ENCODE measurements at regions not wholly inside any gene's neighbourhood (a gene's known extent, or its start where the extent isn't known, plus 50 kb on each side); places are given as distances from the start of the nearest gene placed in this dataset.

DNA sequence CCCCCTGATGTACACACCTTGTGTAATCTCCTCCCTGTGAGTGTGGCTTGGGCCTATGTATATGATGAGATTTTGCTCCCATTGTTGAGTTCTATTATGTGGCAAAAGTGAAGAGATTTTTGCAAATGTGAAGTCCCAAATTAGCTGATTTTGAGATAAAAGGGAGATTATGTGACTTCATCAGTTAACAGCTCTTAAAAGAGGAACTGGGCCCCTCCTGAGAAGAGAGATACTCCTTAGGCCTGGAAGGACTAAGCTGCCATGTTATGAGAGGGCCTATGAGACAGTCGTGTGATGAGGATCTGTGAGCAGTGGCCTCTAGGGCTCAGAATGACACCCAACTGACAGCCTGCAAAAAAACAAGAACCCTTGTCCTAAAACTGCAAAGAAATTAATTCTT lies 93.4 kb downstream of the OR5AK2 start:
- TF ChIP-seq SIN3A (IDR thresholded peaks at IDR 0.05; ENCODE audit: low read depth), result no peak
- no peak for TF ChIP-seq EGR1 (IDR thresholded peaks at IDR 0.05; ENCODE audit: low read depth)
- Histone ChIP-seq H3K27me3 (ENCODE audit: insufficient read depth, low read length) (0 out of 2 replicates have a peak, but pooled peaks cover 2% of the 10 kb centered on the region), H3K36me3 (ENCODE audit: control insufficient read depth in 1 of 2, insufficient read depth in 2 of 2, low read length in 2 of 2) (no peaks in the 10 kb centered on the region), H3K27ac (ENCODE audit: low read depth, low read length) (no peak overlapping the region), H3K79me2 (ENCODE audit: insufficient read depth, low read length) (no peaks in the 10 kb centered on the region), H3K4me1 (ENCODE audit: control insufficient read depth in 1 of 2, insufficient read depth in 2 of 2, low read length in 2 of 2) (no peaks in the 10 kb centered on the region), H3K9ac (ENCODE audit: low read length) (no peak overlapping the region), H4K20me1 (ENCODE audit: insufficient read depth) (no peaks in the 10 kb centered on the region), H3K4me3 (replicated peaks in 1 of 2; ENCODE audit: low read depth in 1 of 2, low read length in 2 of 2) (no peak overlapping the region), H3K9me2 (ENCODE audit: insufficient read depth) (no peaks in the 10 kb centered on the region), H3K4me2 (ENCODE audit: low read length) (no peak overlapping the region), H3K9me3 (ENCODE audit: control insufficient read depth in 1 of 2, insufficient read depth in 1 of 2, low read depth in 1 of 2, low read length in 2 of 2) (no peaks in the 10 kb centered on the region), H2AFZ (ENCODE audit: low read depth, low read length, poor library complexity, severe bottlenecking) (no peak overlapping the region)
- POLR2A ChIA-PET, result no interaction called here
- RAD21 ChIA-PET (ENCODE audit: low non-redundant PET in 1 of 2, low total read pairs in 2 of 2, uncharacterized antibody in 2 of 2, unreplicated experiment in 2 of 2), result no interaction called here
- ATAC-seq (no peak), DNase-seq (ENCODE audit: low read depth, low spot score) (no peak)
- no TSS peak for BruUV-seq (replicated peaks)
- intact Hi-C loops (cut with micrococcal nuclease), result no loop called here
- CTCF ChIA-PET, result no interaction called here

DNA sequence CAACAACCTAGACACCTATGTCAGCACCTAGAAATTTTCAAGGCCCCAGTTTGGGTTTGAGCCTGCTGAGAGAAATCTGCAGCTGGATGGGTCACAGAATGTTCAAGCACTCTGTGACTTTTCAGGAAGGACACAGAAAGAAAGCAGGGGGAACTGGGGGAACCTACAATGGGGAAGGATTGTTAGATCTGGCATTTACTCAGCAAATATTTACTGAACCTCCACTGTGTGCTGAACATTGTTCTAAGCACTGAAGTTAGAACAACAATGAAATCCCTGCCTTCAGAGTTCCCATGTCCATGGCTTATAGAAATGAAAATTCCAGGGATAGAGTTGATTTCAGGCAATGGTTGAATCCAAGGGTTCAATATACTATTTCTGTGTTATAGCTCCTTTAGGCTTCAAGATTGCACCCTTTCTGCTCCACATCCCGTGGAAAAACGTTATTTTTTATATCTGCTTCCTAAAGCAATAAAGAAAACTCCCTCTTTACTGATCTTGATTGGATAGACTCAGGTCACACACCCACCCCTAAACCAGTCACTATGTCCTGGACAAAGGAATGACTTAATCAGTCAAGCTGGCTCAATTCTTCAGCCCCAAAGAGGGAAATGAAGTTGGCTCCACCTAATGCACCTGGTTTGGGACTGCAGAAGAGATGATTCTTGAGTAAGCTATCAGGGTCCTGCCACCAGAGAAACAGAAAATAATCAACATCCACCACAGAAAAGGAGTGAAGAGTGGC lies 95.1 kb downstream of the OR5AK2 start:
- intact Hi-C loops (cut with micrococcal nuclease), result no loop called here
- CTCF ChIA-PET, result no interaction called here

More for the DNA sequence above, 95.1 kb downstream of the OR5AK2 start:
- H3K4me3 ChIP-seq (replicated peaks in 1 of 2; ENCODE audit: low read depth in 1 of 2, low read length in 2 of 2), result no peak overlapping the region
- H3K4me1 ChIP-seq (ENCODE audit: control insufficient read depth in 1 of 2, insufficient read depth in 2 of 2, low read length in 2 of 2), result no peaks in the 10 kb centered on the region
- no peaks in the 10 kb centered on the region for H3K79me2 ChIP-seq (ENCODE audit: insufficient read depth, low read length)
- H3K27me3 ChIP-seq (ENCODE audit: insufficient read depth, low read length), result peaks cover 14% of the 10 kb centered on the region; the same call in 1 of the 2 replicates
- H3K9ac ChIP-seq (ENCODE audit: low read length), result no peak overlapping the region
- no TSS peak for BruUV-seq (replicated peaks)
- H3K9me2 ChIP-seq (ENCODE audit: insufficient read depth), result no peaks in the 10 kb centered on the region
- H3K36me3 ChIP-seq (ENCODE audit: control insufficient read depth in 1 of 2, insufficient read depth in 2 of 2, low read length in 2 of 2), result no peaks in the 10 kb centered on the region
- H3K4me2 ChIP-seq (ENCODE audit: low read length), result no peak overlapping the region
- no peak overlapping the region for H3K27ac ChIP-seq (ENCODE audit: low read depth, low read length)
- TF ChIP-seq ZFX (IDR thresholded peaks at IDR 0.05) (no peak), ELF1 (IDR thresholded peaks at IDR 0.05; ENCODE audit: borderline replicate concordance, low read depth) (no peak), EGR1 (IDR thresholded peaks at IDR 0.05; ENCODE audit: low read depth) (no peak), CBX3 (IDR thresholded peaks at IDR 0.05; ENCODE audit: low read depth) (no peak), CEBPB (IDR thresholded peaks at IDR 0.05; ENCODE audit: low read depth) (no peak), SRF (IDR thresholded peaks at IDR 0.05; ENCODE audit: low read depth) (no peak), EZH2 (IDR thresholded peaks at IDR 0.05) (no peak), YY1 (IDR thresholded peaks at IDR 0.05; ENCODE audit: extremely low read depth, insufficient replicate concordance, low read depth, low read length) (no peak)
- TF ChIP-seq, protein P1, sequence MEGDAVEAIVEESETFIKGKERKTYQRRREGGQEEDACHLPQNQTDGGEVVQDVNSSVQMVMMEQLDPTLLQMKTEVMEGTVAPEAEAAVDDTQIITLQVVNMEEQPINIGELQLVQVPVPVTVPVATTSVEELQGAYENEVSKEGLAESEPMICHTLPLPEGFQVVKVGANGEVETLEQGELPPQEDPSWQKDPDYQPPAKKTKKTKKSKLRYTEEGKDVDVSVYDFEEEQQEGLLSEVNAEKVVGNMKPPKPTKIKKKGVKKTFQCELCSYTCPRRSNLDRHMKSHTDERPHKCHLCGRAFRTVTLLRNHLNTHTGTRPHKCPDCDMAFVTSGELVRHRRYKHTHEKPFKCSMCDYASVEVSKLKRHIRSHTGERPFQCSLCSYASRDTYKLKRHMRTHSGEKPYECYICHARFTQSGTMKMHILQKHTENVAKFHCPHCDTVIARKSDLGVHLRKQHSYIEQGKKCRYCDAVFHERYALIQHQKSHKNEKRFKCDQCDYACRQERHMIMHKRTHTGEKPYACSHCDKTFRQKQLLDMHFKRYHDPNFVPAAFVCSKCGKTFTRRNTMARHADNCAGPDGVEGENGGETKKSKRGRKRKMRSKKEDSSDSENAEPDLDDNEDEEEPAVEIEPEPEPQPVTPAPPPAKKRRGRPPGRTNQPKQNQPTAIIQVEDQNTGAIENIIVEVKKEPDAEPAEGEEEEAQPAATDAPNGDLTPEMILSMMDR (IDR thresholded peaks at IDR 0.05 in 2 of 3, conservative IDR thresholded peaks at IDR 0.05 in 1 of 3; ENCODE audit: borderline replicate concordance in 1 of 3, insufficient read depth in 1 of 3, low read depth in 2 of 3, low read length in 2 of 3), result no peak
- TF ChIP-seq, protein P2, sequence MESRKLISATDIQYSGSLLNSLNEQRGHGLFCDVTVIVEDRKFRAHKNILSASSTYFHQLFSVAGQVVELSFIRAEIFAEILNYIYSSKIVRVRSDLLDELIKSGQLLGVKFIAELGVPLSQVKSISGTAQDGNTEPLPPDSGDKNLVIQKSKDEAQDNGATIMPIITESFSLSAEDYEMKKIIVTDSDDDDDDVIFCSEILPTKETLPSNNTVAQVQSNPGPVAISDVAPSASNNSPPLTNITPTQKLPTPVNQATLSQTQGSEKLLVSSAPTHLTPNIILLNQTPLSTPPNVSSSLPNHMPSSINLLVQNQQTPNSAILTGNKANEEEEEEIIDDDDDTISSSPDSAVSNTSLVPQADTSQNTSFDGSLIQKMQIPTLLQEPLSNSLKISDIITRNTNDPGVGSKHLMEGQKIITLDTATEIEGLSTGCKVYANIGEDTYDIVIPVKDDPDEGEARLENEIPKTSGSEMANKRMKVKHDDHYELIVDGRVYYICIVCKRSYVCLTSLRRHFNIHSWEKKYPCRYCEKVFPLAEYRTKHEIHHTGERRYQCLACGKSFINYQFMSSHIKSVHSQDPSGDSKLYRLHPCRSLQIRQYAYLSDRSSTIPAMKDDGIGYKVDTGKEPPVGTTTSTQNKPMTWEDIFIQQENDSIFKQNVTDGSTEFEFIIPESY (IDR thresholded peaks at IDR 0.05; ENCODE audit: extremely low read depth, insufficient replicate concordance, low read length), result no peak
- TF ChIP-seq, protein P3, sequence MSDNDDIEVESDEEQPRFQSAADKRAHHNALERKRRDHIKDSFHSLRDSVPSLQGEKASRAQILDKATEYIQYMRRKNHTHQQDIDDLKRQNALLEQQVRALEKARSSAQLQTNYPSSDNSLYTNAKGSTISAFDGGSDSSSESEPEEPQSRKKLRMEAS (IDR thresholded peaks at IDR 0.05), result no peak
- ATAC-seq (no peak), DNase-seq (ENCODE audit: low read depth, low spot score) (no peak)
- no peaks in the 10 kb centered on the region for H3K9me3 ChIP-seq (ENCODE audit: control insufficient read depth in 1 of 2, insufficient read depth in 1 of 2, low read depth in 1 of 2, low read length in 2 of 2)
- ChIA-PET POLR2A (no interaction called here), RAD21 (ENCODE audit: low non-redundant PET in 1 of 2, low total read pairs in 2 of 2, uncharacterized antibody in 2 of 2, unreplicated experiment in 2 of 2) (no interaction called here)
- H4K20me1 ChIP-seq (ENCODE audit: insufficient read depth), result no peaks in the 10 kb centered on the region
- no peak overlapping the region for H2AFZ ChIP-seq (ENCODE audit: low read depth, low read length, poor library complexity, severe bottlenecking)

Measured in HCT116 (cell line).